Right lobe of liver (tissue), 6 donors: ENCODE measurements at regions not wholly inside any gene's neighbourhood (a gene's known extent, or its start where the extent isn't known, plus 50 kb on each side); places are given as distances from the start of the nearest gene placed in this dataset.

ENCODE experiments used
- ATAC-seq, 4 donors: fragments of 200-7000 bp; cut with Tn5 transposase; one replicate each; pipeline ENCODE4 v1.9.1; 2020; ENCODE audit warnings: mild to moderate bottlenecking in 4 of 4, moderate library complexity in 4 of 4
- DNase-seq, 3 donors: peaks; one replicate each; pipeline ENCODE4 v3.0.0-alpha.2; 2020
- H3K27ac ChIP-seq, 3 donors: fragments of 200-600 bp; one replicate each; pipeline ENCODE4 v1.8.0; 2022
- H3K27me3 ChIP-seq, 2 donors: fragments of 200-600 bp; one replicate each; pipeline ENCODE4 v1.8.0; 2022
- H3K36me3 ChIP-seq, 4 donors: fragments of 200-600 bp; sonication (generic) in 1 of 4; one replicate each; pipeline versions ENCODE4 v1.5.1 to v1.8.0; 2017 to 2022; ENCODE audit warnings: control low read depth in 1 of 4
- H3K4me1 ChIP-seq, 4 donors: fragments of 200-600 bp; sonication (generic) in 1 of 4; one replicate each; pipeline versions ENCODE4 v1.5.1 to v1.8.0; 2017 to 2022; ENCODE audit warnings: control low read depth in 1 of 4
- H3K4me3 ChIP-seq, 3 donors: fragments of 200-600 bp; one replicate each; pipeline ENCODE4 v1.8.0; 2022
- H3K9me3 ChIP-seq, 4 donors: fragments of 200-600 bp; sonication (generic) in 1 of 4; one replicate each; pipeline versions ENCODE4 v1.5.1 to v1.8.0; 2017 to 2022; ENCODE audit warnings: control low read depth in 1 of 4
- CTCF ChIP-seq, 4 donors: fragments of 200-600 bp in 3 of 4; fragments of 450-650 bp in 1 of 4; IDR thresholded peaks; one replicate each; pipeline versions ENCODE4 v1.5.1 to v1.8.0; 2016 to 2022; ENCODE audit warnings: antibody characterized with exemption in 4 of 4, mild to moderate bottlenecking in 2 of 4
- POLR2A ChIP-seq: fragments of 450-650 bp; IDR thresholded peaks from one replicate; pipeline ENCODE4 v1.6.1; 2017; ENCODE audit warnings: antibody characterized with exemption, mild to moderate bottlenecking
- WGBS: methylation state at CpG from one replicate; pipeline ENCODE4 v1.1.6; 2018; ENCODE audit warnings: low coverage, low lambda C conversion rate; ENCODE audit not compliant: insufficient coverage; ENCODE audit errors: missing lambda C conversion rate; 5-methylcytosine and 5-hydroxymethylcytosine counted together
- intact Hi-C, 2 donors: fragments of 100-400 bp; cut with DNase I; formaldehyde crosslinking; loops; one replicate each; pipeline versions ENCODE4 v1.11.2 to v1.14.1; 2022
- donor health status: DM: no; HTN: yes; CAD: no.
- donor health status: DM: no; HTN: no; CAD: no.
- donor health status: DM: no; HTN: no; CAD: no.
- donor health status: DM: no; HTN: yes; CAD: no.
- donor health status: DM: no; HTN: yes; CAD: no.

- intact Hi-C loops, result no loop called here
- H3K27me3 ChIP-seq, result no peaks in the 10 kb centered on the region
- ATAC-seq, result no peak
- no peaks in the 10 kb centered on the region for H3K36me3 ChIP-seq
- DNase-seq, result no peak
- no peaks in the 10 kb centered on the region for H3K9me3 ChIP-seq
- TF ChIP-seq CTCF (IDR thresholded peaks at IDR 0.05) (no peak), POLR2A (no peak)
- H3K27ac ChIP-seq, result no peak overlapping the region
- H3K4me1 ChIP-seq, result no peaks in the 10 kb centered on the region
- H3K4me3 ChIP-seq, result no peak overlapping the region
- 27% methylated on average over 6 of the region's 6 CpGs for WGBS
Observed at GRCh38 chr10:55404094-55404493, 603.1 kb upstream of the PCDH15 start.

GRCh38 chr10:55400075-55400849 is 599.2 kb upstream of the PCDH15 start:
- 43% methylated on average over 3 of the region's 3 CpGs for WGBS
- DNase-seq (no peak), ATAC-seq (no peak)
- intact Hi-C loops, result no loop called here
- H3K9me3 ChIP-seq, result no peaks in the 10 kb centered on the region
- TF ChIP-seq POLR2A (no peak), CTCF (IDR thresholded peaks at IDR 0.05) (no peak)
- H3K4me3 ChIP-seq, result no peak overlapping the region
- H3K27me3 ChIP-seq, result no peaks in the 10 kb centered on the region
- H3K36me3 ChIP-seq, result no peaks in the 10 kb centered on the region
- H3K27ac ChIP-seq, result no peak overlapping the region
- no peaks in the 10 kb centered on the region for H3K4me1 ChIP-seq

- TF ChIP-seq POLR2A (no peak), CTCF (IDR thresholded peaks at IDR 0.05) (no peak)
- DNase-seq (no peak), ATAC-seq (no peak)
- no peaks in the 10 kb centered on the region for H3K9me3 ChIP-seq
- no peaks in the 10 kb centered on the region for H3K27me3 ChIP-seq
- 11% methylated on average over 1 of the region's 1 CpG for WGBS
- no peak overlapping the region for H3K27ac ChIP-seq
- H3K36me3 ChIP-seq, result no peaks in the 10 kb centered on the region
- no peak overlapping the region for H3K4me3 ChIP-seq
- no peaks in the 10 kb centered on the region for H3K4me1 ChIP-seq
- intact Hi-C loops, result no loop called here
Observed at GRCh38 chr10:55398497-55398882, 597.5 kb upstream of the PCDH15 start.

- Histone ChIP-seq H3K4me1 (no peaks in the 10 kb centered on the region), H3K27ac (no peak overlapping the region), H3K9me3 (no peaks in the 10 kb centered on the region), H3K4me3 (no peak overlapping the region), H3K27me3 (no peaks in the 10 kb centered on the region), H3K36me3 (no peaks in the 10 kb centered on the region)
- intact Hi-C loops, result no loop called here
- ATAC-seq (no peak), DNase-seq (no peak)
- 34% methylated on average over 7 of the region's 7 CpGs for WGBS
- no peak for TF ChIP-seq CTCF (IDR thresholded peaks at IDR 0.05)
- TF ChIP-seq POLR2A, result no peak
Observed at GRCh38 chr10:55397777-55398496, 596.9 kb upstream of the PCDH15 start.
